ENCODE measurements at regions not wholly inside any gene's neighbourhood (a gene's known extent, or its start where the extent isn't known, plus 50 kb on each side); places are given as distances from the start of the nearest gene placed in this dataset.

DNA sequence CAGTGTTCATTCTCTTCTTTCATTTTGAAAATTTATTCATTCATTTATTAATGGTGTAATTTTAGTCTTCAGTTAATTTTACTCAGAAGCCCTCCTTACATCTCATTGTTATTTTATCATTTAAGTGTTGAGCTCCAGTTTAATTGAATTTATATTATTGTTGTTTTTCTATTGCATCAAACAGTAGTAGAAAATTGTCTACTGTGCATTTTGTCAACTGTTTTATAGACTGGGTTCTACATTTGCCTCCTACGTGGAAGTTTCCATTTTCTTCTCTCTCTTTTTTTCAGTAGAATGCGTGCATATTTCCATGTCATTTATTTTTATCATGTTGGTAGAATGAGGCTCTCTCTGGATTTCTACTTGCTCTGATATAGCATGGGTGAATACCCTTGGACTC is 487.4 kb downstream of the NR2F2 start:
- no peak overlapping the region for H3K4me3 ChIP-seq
- H3K36me3 ChIP-seq (ENCODE audit: low read depth), result no peaks in the 10 kb centered on the region
- H3K9me3 ChIP-seq (ENCODE audit: low read depth), result no peaks in the 10 kb centered on the region
- H3K27me3 ChIP-seq (replicated peaks; ENCODE audit: insufficient read depth), result no peaks in the 10 kb centered on the region
- 24 to 30% methylated on average over 2 of the region's 2 CpGs for WGBS, 2 experiments (ENCODE audit: low coverage in 1 of 2, low lambda C conversion rate in 2 of 2, missing lambda C conversion rate in 2 of 2)
- H2AFZ ChIP-seq, result no peak overlapping the region
- in situ Hi-C loops (cut with MboI), result no loop called here
- no peaks in the 10 kb centered on the region for H3K4me1 ChIP-seq (ENCODE audit: insufficient read depth)
- H3K79me2 ChIP-seq (ENCODE audit: insufficient read depth), result no peaks in the 10 kb centered on the region
- H4K20me1 ChIP-seq (ENCODE audit: insufficient read depth), result no peaks in the 10 kb centered on the region
- H3F3A ChIP-seq (ENCODE audit: insufficient read depth), result no peaks in the 10 kb centered on the region
- H3K4me2 ChIP-seq (ENCODE audit: unreplicated experiment), result no peak overlapping the region
- DNase-seq, result no peak
- H3K9ac ChIP-seq, result no peak overlapping the region
- TF ChIP-seq EZH2phosphoT487 (IDR thresholded peaks at IDR 0.05; ENCODE audit: insufficient read depth, low read depth) (no peak), EZH2 (IDR thresholded peaks at IDR 0.05; ENCODE audit: insufficient read depth, poor library complexity, severe bottlenecking) (no peak)
- H3K9me2 ChIP-seq (ENCODE audit: insufficient read depth), result no peaks in the 10 kb centered on the region
- H3K27ac ChIP-seq, result no peak overlapping the region

DNA sequence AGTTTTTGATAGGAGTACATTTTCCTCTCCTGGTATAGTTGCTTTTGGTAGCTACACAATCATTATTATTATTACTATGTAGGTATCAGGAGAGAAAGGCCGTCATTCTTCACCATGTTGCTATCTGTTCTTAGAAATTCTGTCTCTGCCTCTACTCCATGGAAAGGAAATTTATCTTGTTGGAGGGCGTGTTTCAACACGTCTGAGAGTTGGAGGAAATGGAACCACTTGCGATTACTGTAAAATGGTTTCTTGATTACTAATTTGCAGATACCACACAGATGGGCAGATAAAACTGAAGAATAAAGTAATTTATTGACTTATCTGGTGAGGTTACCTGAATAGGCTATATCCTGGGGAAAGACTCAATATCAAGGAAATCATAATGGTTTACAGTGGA is 488.4 kb downstream of the NR2F2 start:
- in situ Hi-C loops (cut with MboI), result no loop called here
- no peaks in the 10 kb centered on the region for H3K9me3 ChIP-seq (ENCODE audit: low read depth)
- no peaks in the 10 kb centered on the region for H3K36me3 ChIP-seq (ENCODE audit: low read depth)

GRCh38 chr15:96827981-96828380 is 497.5 kb downstream of the NR2F2 start:
- H3K79me2 ChIP-seq (ENCODE audit: insufficient read depth), result no peaks in the 10 kb centered on the region
- no peaks in the 10 kb centered on the region for H4K20me1 ChIP-seq (ENCODE audit: insufficient read depth)
- no peak for DNase-seq
- 20 to 22% methylated on average over 8 of the region's 8 CpGs for WGBS, 2 experiments (ENCODE audit: low coverage in 1 of 2, low lambda C conversion rate in 2 of 2, missing lambda C conversion rate in 2 of 2)
- no peak overlapping the region for H3K9ac ChIP-seq
- in situ Hi-C loops (cut with MboI), result no loop called here
- H3K9me2 ChIP-seq (ENCODE audit: insufficient read depth), result no peaks in the 10 kb centered on the region
- H3F3A ChIP-seq (ENCODE audit: insufficient read depth), result no peaks in the 10 kb centered on the region
- H2AFZ ChIP-seq, result no peak overlapping the region
- TF ChIP-seq EZH2 (IDR thresholded peaks at IDR 0.05; ENCODE audit: insufficient read depth, poor library complexity, severe bottlenecking), result no peak
- no peak for TF ChIP-seq EZH2phosphoT487 (IDR thresholded peaks at IDR 0.05; ENCODE audit: insufficient read depth, low read depth)
- no peaks in the 10 kb centered on the region for H3K4me1 ChIP-seq (ENCODE audit: insufficient read depth)
- no peak overlapping the region for H3K4me3 ChIP-seq
- H3K27ac ChIP-seq, result no peak overlapping the region
- H3K36me3 ChIP-seq (ENCODE audit: low read depth), result no peaks in the 10 kb centered on the region
- H3K27me3 ChIP-seq (replicated peaks; ENCODE audit: insufficient read depth), result no peaks in the 10 kb centered on the region
- H3K9me3 ChIP-seq (ENCODE audit: low read depth), result no peaks in the 10 kb centered on the region
- no peak overlapping the region for H3K4me2 ChIP-seq (ENCODE audit: unreplicated experiment)

More for the DNA sequence above, 488.4 kb downstream of the NR2F2 start:
- Histone ChIP-seq H3K27ac (no peak overlapping the region), H4K20me1 (ENCODE audit: insufficient read depth) (no peaks in the 10 kb centered on the region), H3K27me3 (replicated peaks; ENCODE audit: insufficient read depth) (no peaks in the 10 kb centered on the region), H2AFZ (no peak overlapping the region), H3K9me2 (ENCODE audit: insufficient read depth) (no peaks in the 10 kb centered on the region), H3K9ac (no peak overlapping the region), H3K79me2 (ENCODE audit: insufficient read depth) (no peaks in the 10 kb centered on the region), H3K4me1 (ENCODE audit: insufficient read depth) (no peaks in the 10 kb centered on the region), H3F3A (ENCODE audit: insufficient read depth) (no peaks in the 10 kb centered on the region), H3K4me2 (ENCODE audit: unreplicated experiment) (no peak overlapping the region), H3K4me3 (no peak overlapping the region)
- no peak for TF ChIP-seq EZH2 (IDR thresholded peaks at IDR 0.05; ENCODE audit: insufficient read depth, poor library complexity, severe bottlenecking)
- no peak for TF ChIP-seq EZH2phosphoT487 (IDR thresholded peaks at IDR 0.05; ENCODE audit: insufficient read depth, low read depth)
- WGBS, 2 experiments (ENCODE audit: low coverage in 1 of 2, low lambda C conversion rate in 2 of 2, missing lambda C conversion rate in 2 of 2), result 19 to 29% methylated on average over 4 of the region's 4 CpGs
- DNase-seq, result no peak

GRCh38 chr15:96837241-96837970 is 506.9 kb downstream of the NR2F2 start:
- H3K9me2 ChIP-seq (ENCODE audit: insufficient read depth), result no peaks in the 10 kb centered on the region
- no peak overlapping the region for H3K4me3 ChIP-seq
- H2AFZ ChIP-seq, result no peak overlapping the region
- 33% methylated on average over 10 to 13 of the region's 14 CpGs for WGBS, 2 experiments (ENCODE audit: low coverage in 1 of 2, low lambda C conversion rate in 2 of 2, missing lambda C conversion rate in 2 of 2)
- H3K4me1 ChIP-seq (ENCODE audit: insufficient read depth), result no peaks in the 10 kb centered on the region
- in situ Hi-C loops (cut with MboI), result no loop called here
- no peak for DNase-seq
- no peaks in the 10 kb centered on the region for H4K20me1 ChIP-seq (ENCODE audit: insufficient read depth)
- TF ChIP-seq EZH2 (IDR thresholded peaks at IDR 0.05; ENCODE audit: insufficient read depth, poor library complexity, severe bottlenecking), result no peak
- TF ChIP-seq EZH2phosphoT487 (IDR thresholded peaks at IDR 0.05; ENCODE audit: insufficient read depth, low read depth), result no peak
- H3K79me2 ChIP-seq (ENCODE audit: insufficient read depth), result no peaks in the 10 kb centered on the region
- no peaks in the 10 kb centered on the region for H3K27me3 ChIP-seq (replicated peaks; ENCODE audit: insufficient read depth)
- no peak overlapping the region for H3K9ac ChIP-seq
- no peaks in the 10 kb centered on the region for H3K9me3 ChIP-seq (ENCODE audit: low read depth)
- H3K4me2 ChIP-seq (ENCODE audit: unreplicated experiment), result no peak overlapping the region
- H3F3A ChIP-seq (ENCODE audit: insufficient read depth), result no peaks in the 10 kb centered on the region
- H3K27ac ChIP-seq, result no peak overlapping the region
- H3K36me3 ChIP-seq (ENCODE audit: low read depth), result no peaks in the 10 kb centered on the region

DNA sequence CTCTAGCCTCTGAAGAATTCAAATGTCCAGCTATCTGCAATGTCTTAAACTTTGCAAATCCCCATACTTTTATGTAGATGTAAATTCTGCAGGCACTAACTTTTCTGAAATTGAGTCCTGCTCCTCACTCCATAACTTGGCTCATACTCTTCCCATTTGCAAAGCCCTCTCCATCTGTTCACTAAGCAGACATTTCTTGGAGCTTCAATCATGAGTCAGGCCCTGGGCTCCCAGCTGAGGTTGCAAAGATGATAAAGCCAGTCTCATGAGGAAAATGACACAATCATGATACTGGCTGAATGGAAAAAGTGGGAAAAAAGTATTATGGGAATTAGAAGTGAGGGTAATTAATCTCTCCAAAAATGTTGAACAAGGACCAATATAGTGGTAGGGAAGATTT is 507.6 kb downstream of the NR2F2 start:
- Histone ChIP-seq H3K9ac (no peak overlapping the region), H3K4me1 (ENCODE audit: insufficient read depth) (no peaks in the 10 kb centered on the region), H3K79me2 (ENCODE audit: insufficient read depth) (no peaks in the 10 kb centered on the region), H3K9me2 (ENCODE audit: insufficient read depth) (no peaks in the 10 kb centered on the region), H3K4me2 (ENCODE audit: unreplicated experiment) (no peak overlapping the region), H4K20me1 (ENCODE audit: insufficient read depth) (no peaks in the 10 kb centered on the region), H3K9me3 (ENCODE audit: low read depth) (no peaks in the 10 kb centered on the region), H3K27ac (no peak overlapping the region), H3K36me3 (ENCODE audit: low read depth) (no peaks in the 10 kb centered on the region), H3K27me3 (replicated peaks; ENCODE audit: insufficient read depth) (no peaks in the 10 kb centered on the region), H2AFZ (no peak overlapping the region), H3F3A (ENCODE audit: insufficient read depth) (no peaks in the 10 kb centered on the region), H3K4me3 (no peak overlapping the region)
- TF ChIP-seq EZH2 (IDR thresholded peaks at IDR 0.05; ENCODE audit: insufficient read depth, poor library complexity, severe bottlenecking) (no peak), EZH2phosphoT487 (IDR thresholded peaks at IDR 0.05; ENCODE audit: insufficient read depth, low read depth) (no peak)
- in situ Hi-C loops (cut with MboI), result no loop called here
- no peak for DNase-seq

All from GM23248 (cell line).